Osteoblast (primary cell): ENCODE measurements at regions not wholly inside any gene's neighbourhood (a gene's known extent, or its start where the extent isn't known, plus 50 kb on each side); places are given as distances from the start of the nearest gene placed in this dataset.

Experiments
- DNase-seq: peaks from one replicate; pipeline ENCODE4 v3.0.0; 2011; ENCODE audit warnings: low spot score, mixed read lengths; ENCODE audit not compliant: insufficient read length; ENCODE audit errors: missing footprints
- H2AFZ ChIP-seq: 2 replicates; pipeline ENCODE4 v1.6.0; 2011; ENCODE audit warnings: mild to moderate bottlenecking, low read length
- H3K27ac ChIP-seq: 2 replicates; pipeline ENCODE4 v1.5.1; 2011; ENCODE audit warnings: mild to moderate bottlenecking, low read depth, low read length, moderate library complexity
- H3K27me3 ChIP-seq: 2 replicates; pipeline ENCODE4 v1.6.0; 2012; ENCODE audit warnings: mild to moderate bottlenecking, control low read depth, inconsistent platforms, low read length, moderate library complexity; ENCODE audit not compliant: insufficient read depth
- H3K36me3 ChIP-seq: 2 replicates; pipeline ENCODE4 v1.5.1; 2011; ENCODE audit warnings: mild to moderate bottlenecking, low read length, control low read depth, moderate library complexity; ENCODE audit not compliant: insufficient read depth
- H3K4me1 ChIP-seq: 2 replicates; pipeline ENCODE4 v1.5.1; 2011; ENCODE audit warnings: mild to moderate bottlenecking, low read length, control low read depth, moderate library complexity; ENCODE audit not compliant: insufficient read depth
- H3K4me2 ChIP-seq: 2 replicates; pipeline ENCODE4 v1.6.0; 2011; ENCODE audit warnings: mild to moderate bottlenecking, low read length; ENCODE audit not compliant: insufficient read depth
- H3K4me3 ChIP-seq: fragments of 200-600 bp; sonication (generic); 3 replicates; pipeline ENCODE4 v1.5.1; 2012; ENCODE audit warnings: mild to moderate bottlenecking, low read length, inconsistent platforms; ENCODE audit not compliant: insufficient read depth
- H3K79me2 ChIP-seq: 2 replicates; pipeline ENCODE4 v1.6.0; 2012; ENCODE audit warnings: mild to moderate bottlenecking, low read length, control low read depth, inconsistent platforms; ENCODE audit not compliant: insufficient read depth
- H3K9me3 ChIP-seq: 2 replicates; pipeline ENCODE4 v1.5.1; 2011; ENCODE audit warnings: low read depth, low read length, control low read depth
- H4K20me1 ChIP-seq: 2 replicates; pipeline ENCODE4 v1.6.0; 2012; ENCODE audit warnings: mild to moderate bottlenecking, low read length, control low read depth; ENCODE audit not compliant: insufficient read depth
- CTCF ChIP-seq: IDR thresholded peaks from 2 replicates; pipeline ENCODE4 v1.5.1; 2011; ENCODE audit warnings: mild to moderate bottlenecking, low read depth, low read length, moderate library complexity; ENCODE audit errors: extremely low read depth

GRCh38 chr1:192008281-192008825, 149.9 kb upstream of the RGS18 start:
- H3K4me2 ChIP-seq: no peak overlapping the region
- no peaks in the 10 kb centered on the region for H3K4me1 ChIP-seq
- no peaks in the 10 kb centered on the region for H3K79me2 ChIP-seq
- no peaks in the 10 kb centered on the region for H3K36me3 ChIP-seq
- no peak for TF ChIP-seq CTCF
- no peak overlapping the region for H2AFZ ChIP-seq
- no peak overlapping the region for H3K27ac ChIP-seq
- H3K4me3 ChIP-seq: no peak overlapping the region
- H3K27me3 ChIP-seq: no peaks in the 10 kb centered on the region
- no peak for DNase-seq
- H4K20me1 ChIP-seq: no peaks in the 10 kb centered on the region
- H3K9me3 ChIP-seq: no peaks in the 10 kb centered on the region

GRCh38 chr1:192010406-192010805, 147.9 kb upstream of the RGS18 start:
- no peaks in the 10 kb centered on the region for H3K4me1 ChIP-seq

GRCh38 chr1:192011525-192011924, 146.7 kb upstream of the RGS18 start:
- Histone ChIP-seq H3K27ac (no peak overlapping the region), H3K4me2 (no peak overlapping the region), H3K27me3 (no peaks in the 10 kb centered on the region), H3K4me3 (no peak overlapping the region), H3K79me2 (no peaks in the 10 kb centered on the region), H2AFZ (no peak overlapping the region), H4K20me1 (no peaks in the 10 kb centered on the region), H3K36me3 (no peaks in the 10 kb centered on the region), H3K4me1 (no peaks in the 10 kb centered on the region), H3K9me3 (no peaks in the 10 kb centered on the region)
- no peak for TF ChIP-seq CTCF
- DNase-seq: no peak

More at GRCh38 chr1:192010406-192010805, 147.9 kb upstream of the RGS18 start:
- no peaks in the 10 kb centered on the region for H3K27me3 ChIP-seq
- H3K36me3 ChIP-seq: no peaks in the 10 kb centered on the region
- H2AFZ ChIP-seq: no peak overlapping the region
- H3K79me2 ChIP-seq: no peaks in the 10 kb centered on the region
- H3K4me3 ChIP-seq: no peak overlapping the region
- DNase-seq: no peak
- TF ChIP-seq CTCF: no peak
- no peak overlapping the region for H3K4me2 ChIP-seq
- no peaks in the 10 kb centered on the region for H4K20me1 ChIP-seq
- no peak overlapping the region for H3K27ac ChIP-seq
- H3K9me3 ChIP-seq: no peaks in the 10 kb centered on the region

GRCh38 chr1:192022827-192023226, 135.4 kb upstream of the RGS18 start:
- no peak overlapping the region for H3K27ac ChIP-seq
- no peak overlapping the region for H2AFZ ChIP-seq
- H3K27me3 ChIP-seq: no peaks in the 10 kb centered on the region
- H3K9me3 ChIP-seq: no peaks in the 10 kb centered on the region
- no peak for DNase-seq
- no peaks in the 10 kb centered on the region for H3K4me1 ChIP-seq
- no peak overlapping the region for H3K4me2 ChIP-seq
- H3K79me2 ChIP-seq: no peaks in the 10 kb centered on the region
- H3K36me3 ChIP-seq: no peaks in the 10 kb centered on the region
- no peak overlapping the region for H3K4me3 ChIP-seq
- TF ChIP-seq CTCF: no peak
- H4K20me1 ChIP-seq: no peaks in the 10 kb centered on the region
